Esophagus squamous epithelium (tissue), 5 donors: ENCODE measurements at regions not wholly inside any gene's neighbourhood (a gene's known extent, or its start where the extent isn't known, plus 50 kb on each side); places are given as distances from the start of the nearest gene placed in this dataset.

Experiments
- DNase-seq: peaks from one replicate; lab custom pipeline; 2025; lab: John Stamatoyannopoulos, UW
- H3K27ac ChIP-seq, 4 donors: fragments of 200-600 bp; sonication (generic); one replicate each; pipeline ENCODE4 v1.5.1; 2016 to 2019; ENCODE audit warnings: mild to moderate bottlenecking in 1 of 4
- H3K27me3 ChIP-seq, 4 donors: fragments of 200-600 bp; sonication (generic); 1 replicate in 3 of 4; 2 replicates in 1 of 4; pipeline versions ENCODE4 v1.5.1 to v1.6.0; 2017 to 2021; ENCODE audit warnings: antibody characterized with exemption in 1 of 4
- H3K36me3 ChIP-seq, 3 donors: fragments of 200-600 bp; sonication (generic); one replicate each; pipeline ENCODE4 v1.5.1; 2016 to 2019
- H3K4me1 ChIP-seq, 3 donors: fragments of 200-600 bp; sonication (generic); one replicate each; pipeline ENCODE4 v1.5.1; 2017 to 2019
- H3K4me3 ChIP-seq, 4 donors: fragments of 200-600 bp; sonication (generic); 1 replicate in 3 of 4; 2 replicates in 1 of 4; pipeline ENCODE4 v1.5.1; 2016 to 2019; ENCODE audit warnings: mild to moderate bottlenecking in 2 of 4, moderate library complexity in 1 of 4
- H3K9me3 ChIP-seq, 3 donors: fragments of 200-600 bp; sonication (generic); one replicate each; pipeline ENCODE4 v1.5.1; 2016 to 2019
- POLR2A ChIP-seq, 4 donors: fragments of 450-650 bp; IDR thresholded peaks; one replicate each; pipeline ENCODE4 v1.6.1; 2017; ENCODE audit warnings: antibody characterized with exemption in 4 of 4, mild to moderate bottlenecking in 4 of 4, moderate library complexity in 3 of 4
- WGBS, 2 donors: methylation state at CpG; one replicate each; pipeline ENCODE4 v1.1.5; 2018; 5-methylcytosine and 5-hydroxymethylcytosine counted together
- intact Hi-C: fragments of 100-400 bp; cut with DNase I; formaldehyde crosslinking; loops from one replicate; pipeline ENCODE4 v1.15.0; 2022
- TF ChIP-seq, protein P1 (sequence below), 6 experiments: fragments of 450-650 bp in 4 of 6; fragments of 200-600 bp in 2 of 6; sonication (generic) in 2 of 6; IDR thresholded peaks; one replicate each; pipeline ENCODE4 v1.5.1; 2016 to 2019; ENCODE audit warnings: antibody characterized with exemption in 6 of 6, mild to moderate bottlenecking in 4 of 6, moderate library complexity in 4 of 6
- donor health status: DM: yes; HTN: yes; CAD: no.

DNA sequence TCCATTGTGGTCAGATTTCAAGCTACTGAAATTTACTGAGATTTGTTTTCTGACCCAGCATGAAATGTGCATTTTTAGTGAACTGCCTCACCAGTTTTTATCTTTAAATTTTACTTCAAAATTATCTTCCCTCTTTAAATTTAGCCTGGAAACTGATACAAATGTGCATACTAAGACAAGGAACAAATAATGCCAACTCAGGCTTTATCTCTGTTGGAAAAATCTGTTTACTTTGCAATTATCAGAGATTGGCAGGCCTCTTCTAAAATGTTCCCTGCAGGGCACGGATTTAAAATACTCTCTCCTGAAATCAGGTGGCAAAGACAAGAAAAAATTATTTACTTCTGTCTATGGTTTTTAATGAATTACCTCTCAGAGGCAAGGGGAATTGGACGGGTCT is 151.0 kb upstream of the PTCH1 start:
- intact Hi-C loops, result no loop called here
- 38 to 54% methylated on average over 2 of the region's 2 CpGs for WGBS, 2 donors
- H3K27ac ChIP-seq, result no peak overlapping the region
- no peak overlapping the region for H3K4me3 ChIP-seq
- peaks cover 0 to 28% (median 0%) of the 10 kb centered on the region in 4 donors for H3K27me3 ChIP-seq
- TF ChIP-seq, protein P1, sequence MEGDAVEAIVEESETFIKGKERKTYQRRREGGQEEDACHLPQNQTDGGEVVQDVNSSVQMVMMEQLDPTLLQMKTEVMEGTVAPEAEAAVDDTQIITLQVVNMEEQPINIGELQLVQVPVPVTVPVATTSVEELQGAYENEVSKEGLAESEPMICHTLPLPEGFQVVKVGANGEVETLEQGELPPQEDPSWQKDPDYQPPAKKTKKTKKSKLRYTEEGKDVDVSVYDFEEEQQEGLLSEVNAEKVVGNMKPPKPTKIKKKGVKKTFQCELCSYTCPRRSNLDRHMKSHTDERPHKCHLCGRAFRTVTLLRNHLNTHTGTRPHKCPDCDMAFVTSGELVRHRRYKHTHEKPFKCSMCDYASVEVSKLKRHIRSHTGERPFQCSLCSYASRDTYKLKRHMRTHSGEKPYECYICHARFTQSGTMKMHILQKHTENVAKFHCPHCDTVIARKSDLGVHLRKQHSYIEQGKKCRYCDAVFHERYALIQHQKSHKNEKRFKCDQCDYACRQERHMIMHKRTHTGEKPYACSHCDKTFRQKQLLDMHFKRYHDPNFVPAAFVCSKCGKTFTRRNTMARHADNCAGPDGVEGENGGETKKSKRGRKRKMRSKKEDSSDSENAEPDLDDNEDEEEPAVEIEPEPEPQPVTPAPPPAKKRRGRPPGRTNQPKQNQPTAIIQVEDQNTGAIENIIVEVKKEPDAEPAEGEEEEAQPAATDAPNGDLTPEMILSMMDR (IDR thresholded peaks at IDR 0.05), result no peak
- TF ChIP-seq POLR2A (IDR thresholded peaks at IDR 0.05), result no peak
- no peaks in the 10 kb centered on the region for H3K4me1 ChIP-seq
- DNase-seq, result no peak
- H3K9me3 ChIP-seq, result no peaks in the 10 kb centered on the region
- H3K36me3 ChIP-seq, result no peaks in the 10 kb centered on the region

DNA sequence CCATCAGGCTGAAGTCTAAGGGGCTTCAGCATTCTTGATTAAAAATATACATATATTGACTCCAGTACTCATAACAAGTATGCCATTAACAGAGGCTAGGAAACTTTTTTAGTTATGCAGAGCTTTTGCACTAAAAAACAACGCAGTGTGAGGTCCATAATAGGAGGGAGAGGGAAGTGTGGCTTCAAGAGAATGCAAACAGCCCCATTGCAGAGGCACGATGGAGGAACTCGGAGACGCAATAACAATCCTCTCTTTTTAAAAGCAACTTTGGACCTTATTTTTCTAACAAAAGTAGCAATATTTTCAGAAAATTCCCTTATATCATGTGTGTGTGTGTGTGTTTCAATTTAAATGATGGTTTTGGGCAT is 150.0 kb upstream of the PTCH1 start:
- peaks cover 0 to 28% (median 0%) of the 10 kb centered on the region in 4 donors for H3K27me3 ChIP-seq
- intact Hi-C loops, result no loop called here
- H3K9me3 ChIP-seq, result no peaks in the 10 kb centered on the region
- no peaks in the 10 kb centered on the region for H3K4me1 ChIP-seq
- H3K4me3 ChIP-seq, result no peak overlapping the region
- H3K36me3 ChIP-seq, result no peaks in the 10 kb centered on the region
- no peak for DNase-seq
- 23 to 48% methylated on average over 4 of the region's 4 CpGs for WGBS, 2 donors
- H3K27ac ChIP-seq, result no peak overlapping the region
- TF ChIP-seq, protein P1 (IDR thresholded peaks at IDR 0.05), result no peak
- TF ChIP-seq POLR2A (IDR thresholded peaks at IDR 0.05), result no peak

DNA sequence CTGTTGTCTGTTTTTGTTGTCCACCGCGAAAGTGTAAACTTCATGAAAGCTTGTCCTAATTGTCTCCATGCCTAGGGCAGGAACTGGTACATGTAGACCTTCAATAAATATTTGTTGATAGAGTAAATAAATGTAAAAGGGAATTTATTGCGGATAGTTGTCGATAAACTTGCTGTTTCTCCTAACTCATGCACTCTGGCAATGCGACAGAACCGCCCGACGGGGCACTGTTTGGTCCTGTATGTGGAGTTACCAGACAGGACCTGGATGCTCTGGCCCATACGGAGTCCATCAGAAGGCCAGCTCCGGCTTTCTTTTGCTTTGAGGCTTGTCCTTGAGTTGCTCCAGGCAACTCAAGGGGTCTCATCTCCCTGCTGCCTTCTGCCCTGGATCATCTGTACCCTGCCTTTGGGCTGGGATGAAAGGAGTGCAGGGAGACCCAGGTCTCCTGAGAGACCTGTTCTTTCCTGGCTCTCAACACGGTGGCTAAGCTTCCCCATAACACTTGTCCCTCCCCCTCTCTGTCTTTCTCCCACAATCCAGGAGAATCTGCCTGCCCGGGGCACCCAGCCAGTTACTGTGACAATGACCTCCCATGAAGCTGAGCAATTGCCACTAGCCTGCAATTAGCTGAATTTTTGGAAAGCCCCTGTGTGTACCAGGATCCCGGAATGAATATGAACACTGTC is 149.5 kb upstream of the PTCH1 start:
- Histone ChIP-seq H3K4me3 (no peak overlapping the region), H3K27me3 (peaks cover 0 to 28% (median 0%) of the 10 kb centered on the region in 4 donors), H3K9me3 (no peaks in the 10 kb centered on the region), H3K36me3 (no peaks in the 10 kb centered on the region), H3K27ac (no peak overlapping the region), H3K4me1 (no peaks in the 10 kb centered on the region)
- WGBS, 2 donors, result 75 to 77% methylated on average over 11 to 13 of the region's 13 CpGs
- DNase-seq, result no peak
- intact Hi-C loops, result no loop called here
- TF ChIP-seq, protein P1 (IDR thresholded peaks at IDR 0.05), result no peak
- TF ChIP-seq POLR2A (IDR thresholded peaks at IDR 0.05), result no peak

DNA sequence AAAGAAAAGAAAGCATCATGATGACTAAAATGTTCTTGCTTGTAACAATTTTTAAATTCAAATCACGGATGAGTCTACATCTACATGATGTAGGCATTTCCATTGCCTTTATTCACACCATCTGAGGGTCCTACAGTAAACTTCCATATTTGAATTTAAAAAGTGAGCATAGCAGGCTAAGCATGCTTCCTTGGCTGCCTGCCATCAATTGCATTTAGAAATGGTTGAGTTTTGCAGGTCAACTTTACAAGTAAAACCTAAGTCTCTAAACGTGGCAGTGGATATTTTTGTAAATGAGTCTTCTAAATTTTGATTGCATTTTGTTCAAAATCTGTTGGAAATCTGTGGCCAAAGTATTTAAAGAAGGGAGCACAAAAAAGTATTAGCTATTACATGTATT is 136.5 kb upstream of the PTCH1 start:
- TF ChIP-seq POLR2A (IDR thresholded peaks at IDR 0.05), result no peak
- no peak for DNase-seq
- Histone ChIP-seq H3K27ac (no peak overlapping the region), H3K27me3 (peaks cover 0 to 2% (median 0%) of the 10 kb centered on the region in 4 donors), H3K4me3 (no peak overlapping the region), H3K36me3 (no peaks in the 10 kb centered on the region), H3K4me1 (no peaks in the 10 kb centered on the region), H3K9me3 (no peaks in the 10 kb centered on the region)
- 59 to 66% methylated on average over 2 of the region's 2 CpGs for WGBS, 2 donors
- intact Hi-C loops, result no loop called here

DNA sequence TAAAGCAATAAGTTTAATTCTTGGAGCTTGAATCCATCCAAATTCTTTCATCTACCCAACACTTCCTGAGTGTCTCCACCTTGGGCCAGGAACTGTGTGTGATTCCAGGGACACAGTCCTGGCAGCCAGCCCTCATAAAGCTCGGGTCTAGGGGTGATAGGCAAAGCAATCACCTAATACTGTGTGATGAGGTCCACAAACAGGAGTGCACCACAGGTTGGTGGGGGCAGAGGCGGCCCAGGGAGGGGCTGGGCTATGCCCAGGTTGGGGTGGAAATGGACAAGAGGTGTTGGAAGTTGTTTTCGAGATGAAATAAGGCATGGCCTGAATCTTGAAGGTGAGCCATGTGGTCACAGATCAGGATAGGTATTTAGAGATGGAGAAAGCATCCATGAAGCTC is 133.9 kb upstream of the PTCH1 start:
- intact Hi-C loops, result no loop called here
- WGBS, 2 donors, result 34 to 65% methylated on average over 2 to 3 of the region's 3 CpGs
- H3K36me3 ChIP-seq, result no peaks in the 10 kb centered on the region

More for the DNA sequence above, 133.9 kb upstream of the PTCH1 start:
- Histone ChIP-seq H3K27ac (no peak overlapping the region), H3K9me3 (peaks cover 0 to under 1% (median 0%) of the 10 kb centered on the region in 3 donors), H3K4me1 (no peaks in the 10 kb centered on the region), H3K27me3 (no peaks in the 10 kb centered on the region), H3K4me3 (no peak overlapping the region)
- no peak for DNase-seq
- TF ChIP-seq POLR2A (IDR thresholded peaks at IDR 0.05), result no peak
- TF ChIP-seq, protein P1 (IDR thresholded peaks at IDR 0.05), result no peak
